ENCODE measurements at regions not wholly inside any gene's neighbourhood (a gene's known extent, or its start where the extent isn't known, plus 50 kb on each side); places are given as distances from the start of the nearest gene placed in this dataset.
"Not testable (repeated sequence)": the region's sequence is repeated elsewhere in the genome, so short reads cannot be mapped to it uniquely, and the experiment has no call there.

DNA sequence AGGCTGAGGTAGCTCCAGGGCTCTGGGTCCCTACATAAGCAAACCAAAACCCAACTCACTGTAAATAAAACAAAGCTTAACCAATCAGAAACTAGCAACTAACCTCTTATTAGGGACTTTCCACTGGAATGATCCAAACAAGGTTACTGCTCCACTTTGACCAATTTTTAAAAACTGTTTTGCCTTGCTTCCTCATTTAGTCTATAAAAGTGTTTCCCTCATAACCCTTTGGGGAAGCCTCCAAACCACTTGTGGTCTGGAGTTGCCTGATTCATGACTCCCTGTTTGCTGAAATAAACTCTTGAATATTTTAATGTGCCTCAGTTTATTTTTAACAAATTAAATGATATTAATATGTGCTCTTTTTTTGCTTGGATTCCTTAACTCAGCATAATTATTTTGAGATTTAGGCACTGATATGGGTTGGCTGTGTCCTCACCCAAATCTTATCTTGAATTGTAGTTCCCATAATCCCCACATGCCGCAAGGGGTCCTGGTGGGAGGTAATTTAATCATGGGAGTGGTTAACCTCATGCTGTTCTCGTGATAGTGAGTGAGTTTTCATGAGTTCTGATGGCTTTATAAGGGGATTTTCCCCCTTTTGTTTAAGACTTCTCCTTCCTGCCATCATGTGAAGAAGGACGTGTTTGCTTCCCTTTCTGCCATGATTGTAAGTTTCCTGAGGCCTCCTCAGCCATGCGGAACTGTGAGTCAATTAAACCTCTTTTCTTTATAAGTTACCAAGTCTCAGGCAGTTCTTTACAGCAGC is 90.6 kb downstream of the CD200R1L start:
- DNase-seq (ENCODE audit: low read depth): no peak
- no peak for TF ChIP-seq CTCF (IDR thresholded peaks at IDR 0.05; ENCODE audit: low read depth, low read length, missing control alignments)
- H3K4me3 ChIP-seq (ENCODE audit: low read depth, low read length): no peak overlapping the region
- in situ Hi-C loops (cut with HindIII; ENCODE audit: low sequenced_read_pairs): no loop called here

GRCh38 chr3:112755046-112755445 is 91.6 kb downstream of the CD200R1L start:
- H3K4me3 ChIP-seq (ENCODE audit: low read depth, low read length); DNase-seq (ENCODE audit: low read depth); in situ Hi-C loops (cut with HindIII; ENCODE audit: low sequenced_read_pairs): not testable (repeated sequence)

DNA sequence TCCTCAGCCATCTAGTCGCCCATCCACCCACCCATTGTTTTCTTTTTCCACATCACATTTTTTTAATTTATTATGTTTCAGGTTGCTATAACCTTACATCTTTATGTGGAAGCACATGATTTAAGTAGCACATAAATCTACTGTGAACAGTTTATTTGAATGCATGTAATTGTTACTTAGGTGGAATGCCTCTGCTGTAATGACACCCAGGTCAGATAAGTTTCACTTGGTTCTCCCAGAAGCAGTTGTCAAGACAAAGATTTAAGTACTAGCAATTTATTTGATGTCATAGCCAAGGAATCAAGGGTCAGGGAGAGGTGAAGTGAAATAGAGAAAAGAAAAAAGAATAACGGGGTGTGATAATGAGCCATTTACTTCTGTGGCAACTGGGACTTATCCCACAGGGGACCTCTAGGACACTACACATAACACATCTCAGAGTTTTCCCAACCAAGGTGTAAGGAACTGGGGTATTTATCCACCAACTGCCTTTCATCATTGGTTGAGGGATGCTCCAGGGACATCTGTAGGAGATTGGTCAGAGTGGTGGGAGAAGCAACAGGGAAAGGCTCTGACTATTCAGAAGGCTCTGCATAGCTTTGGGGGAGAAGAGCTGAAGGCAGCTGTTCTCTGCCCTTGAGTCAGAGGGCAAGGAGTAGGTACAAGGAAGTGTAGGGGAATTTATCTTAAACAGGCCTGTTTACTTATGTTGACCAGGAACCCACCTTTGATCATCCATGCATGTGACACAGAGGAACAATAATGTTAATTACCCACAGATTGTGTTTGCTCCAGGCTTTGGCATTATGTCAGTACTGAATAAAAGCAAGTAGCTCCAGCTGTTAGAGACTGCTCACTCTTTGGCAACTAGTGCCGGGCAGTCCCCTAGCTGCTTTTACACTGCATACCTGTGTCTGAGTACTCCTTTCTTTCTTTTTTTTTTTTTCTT is 94.8 kb downstream of the CD200R1L start:
- no peak for DNase-seq (ENCODE audit: low read depth)
- H3K4me3 ChIP-seq (ENCODE audit: low read depth, low read length): no peak overlapping the region
- in situ Hi-C loops (cut with HindIII; ENCODE audit: low sequenced_read_pairs): no loop called here
- TF ChIP-seq CTCF (IDR thresholded peaks at IDR 0.05; ENCODE audit: low read depth, low read length, missing control alignments): no peak

GRCh38 chr3:112751061-112751460 is 95.6 kb downstream of the CD200R1L start:
- DNase-seq (ENCODE audit: low read depth): no peak
- no peak overlapping the region for H3K4me3 ChIP-seq (ENCODE audit: low read depth, low read length)
- TF ChIP-seq CTCF (IDR thresholded peaks at IDR 0.05; ENCODE audit: low read depth, low read length, missing control alignments): no peak
- in situ Hi-C loops (cut with HindIII; ENCODE audit: low sequenced_read_pairs): no loop called here

DNA sequence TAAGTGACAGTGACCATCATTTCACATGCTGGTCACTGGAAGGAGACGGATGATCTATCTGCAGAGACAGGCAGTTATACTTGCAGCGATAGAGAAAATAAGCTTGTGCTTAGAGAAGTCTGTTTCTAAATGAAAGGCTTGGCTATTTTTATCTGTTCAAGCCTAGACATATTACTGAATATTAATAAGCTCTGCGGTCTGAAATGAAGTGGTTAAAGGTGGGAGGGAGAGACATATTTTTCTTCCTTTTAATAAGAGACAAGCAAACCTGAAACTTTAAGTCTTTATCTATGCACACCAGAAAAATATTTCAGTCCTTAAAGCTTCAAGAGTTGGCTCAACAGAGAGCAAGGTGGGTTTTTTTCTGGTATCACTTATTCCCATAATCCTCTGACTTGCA is 99.0 kb downstream of the CD200R1L start:
- in situ Hi-C loops (cut with HindIII; ENCODE audit: low sequenced_read_pairs): no loop called here
- no peak overlapping the region for H3K4me3 ChIP-seq (ENCODE audit: low read depth, low read length)
- no peak for DNase-seq (ENCODE audit: low read depth)
- no peak for TF ChIP-seq CTCF (IDR thresholded peaks at IDR 0.05; ENCODE audit: low read depth, low read length, missing control alignments)

- DNase-seq (ENCODE audit: low read depth): no peak
- in situ Hi-C loops (cut with HindIII; ENCODE audit: low sequenced_read_pairs): no loop called here
- H3K4me3 ChIP-seq (ENCODE audit: low read depth, low read length): no peak overlapping the region
- no peak for TF ChIP-seq CTCF (IDR thresholded peaks at IDR 0.05; ENCODE audit: low read depth, low read length, missing control alignments)
Observed at GRCh38 chr3:112746675-112747280, 99.9 kb downstream of the CD200R1L start.

Measured in astrocyte of the cerebellum (primary cell).